GM12874 (cell line): ENCODE measurements at regions not wholly inside any gene's neighbourhood (a gene's known extent, or its start where the extent isn't known, plus 50 kb on each side); places are given as distances from the start of the nearest gene placed in this dataset.

Source experiments
- TF ChIP-seq, protein P1 (sequence below): IDR thresholded peaks from 2 replicates; pipeline ENCODE4 v1.5.1; 2011; ENCODE audit warnings: low read depth, mild to moderate bottlenecking, control low read depth, low read length, moderate library complexity; ENCODE audit not compliant: insufficient read depth

DNA sequence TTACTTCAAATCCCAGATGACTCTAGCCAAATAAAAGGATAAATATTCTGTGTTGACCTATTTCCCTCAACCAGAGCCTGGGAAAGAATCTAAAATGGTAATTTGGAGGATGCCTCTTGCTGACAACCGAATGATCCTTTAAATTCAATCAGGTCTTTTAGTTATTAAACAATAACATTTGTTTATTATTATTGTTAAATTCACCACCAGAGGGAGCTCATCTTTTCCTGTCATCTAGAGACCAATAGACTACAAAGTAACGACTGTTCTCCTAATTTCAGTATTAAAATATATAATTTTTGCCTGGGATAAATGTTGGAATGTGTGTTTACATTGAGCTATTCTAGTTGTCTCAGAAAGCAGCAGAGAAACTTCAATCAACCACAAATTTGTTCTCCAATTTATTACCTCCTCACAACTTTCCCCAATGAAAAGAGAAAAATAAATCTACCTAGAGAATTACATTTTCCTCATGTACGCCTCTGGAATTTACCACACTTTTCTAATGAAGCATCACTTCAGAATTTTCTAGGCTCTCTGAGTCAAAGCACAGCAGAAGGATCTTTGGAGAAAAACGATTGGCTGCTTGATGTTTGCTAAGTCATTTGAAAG lies 142.7 kb downstream of the SCG2 start:
- TF ChIP-seq, protein P1, sequence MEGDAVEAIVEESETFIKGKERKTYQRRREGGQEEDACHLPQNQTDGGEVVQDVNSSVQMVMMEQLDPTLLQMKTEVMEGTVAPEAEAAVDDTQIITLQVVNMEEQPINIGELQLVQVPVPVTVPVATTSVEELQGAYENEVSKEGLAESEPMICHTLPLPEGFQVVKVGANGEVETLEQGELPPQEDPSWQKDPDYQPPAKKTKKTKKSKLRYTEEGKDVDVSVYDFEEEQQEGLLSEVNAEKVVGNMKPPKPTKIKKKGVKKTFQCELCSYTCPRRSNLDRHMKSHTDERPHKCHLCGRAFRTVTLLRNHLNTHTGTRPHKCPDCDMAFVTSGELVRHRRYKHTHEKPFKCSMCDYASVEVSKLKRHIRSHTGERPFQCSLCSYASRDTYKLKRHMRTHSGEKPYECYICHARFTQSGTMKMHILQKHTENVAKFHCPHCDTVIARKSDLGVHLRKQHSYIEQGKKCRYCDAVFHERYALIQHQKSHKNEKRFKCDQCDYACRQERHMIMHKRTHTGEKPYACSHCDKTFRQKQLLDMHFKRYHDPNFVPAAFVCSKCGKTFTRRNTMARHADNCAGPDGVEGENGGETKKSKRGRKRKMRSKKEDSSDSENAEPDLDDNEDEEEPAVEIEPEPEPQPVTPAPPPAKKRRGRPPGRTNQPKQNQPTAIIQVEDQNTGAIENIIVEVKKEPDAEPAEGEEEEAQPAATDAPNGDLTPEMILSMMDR, result peak; percentile 17; the same call in 1 of the 2 replicates

DNA sequence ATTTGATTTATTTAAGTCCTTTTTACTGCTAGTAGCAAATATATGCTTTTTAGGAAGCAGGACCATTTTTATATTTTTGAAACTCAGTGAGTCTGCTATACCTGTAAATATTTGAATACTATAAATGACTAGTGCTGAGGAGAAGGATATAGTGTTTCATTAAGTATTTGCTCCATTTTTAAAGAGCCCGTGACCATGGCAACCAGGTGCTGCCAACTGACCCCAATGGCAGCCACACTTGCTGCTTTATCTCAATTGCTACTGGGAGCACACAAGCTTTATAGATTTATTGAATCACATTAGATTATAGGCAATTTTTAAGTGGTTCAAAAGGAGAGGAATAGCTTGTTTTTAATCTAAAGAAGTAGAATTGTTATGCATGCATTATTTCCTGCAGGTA lies 142.0 kb downstream of the SCG2 start:
- TF ChIP-seq, protein P1, result no peak

DNA sequence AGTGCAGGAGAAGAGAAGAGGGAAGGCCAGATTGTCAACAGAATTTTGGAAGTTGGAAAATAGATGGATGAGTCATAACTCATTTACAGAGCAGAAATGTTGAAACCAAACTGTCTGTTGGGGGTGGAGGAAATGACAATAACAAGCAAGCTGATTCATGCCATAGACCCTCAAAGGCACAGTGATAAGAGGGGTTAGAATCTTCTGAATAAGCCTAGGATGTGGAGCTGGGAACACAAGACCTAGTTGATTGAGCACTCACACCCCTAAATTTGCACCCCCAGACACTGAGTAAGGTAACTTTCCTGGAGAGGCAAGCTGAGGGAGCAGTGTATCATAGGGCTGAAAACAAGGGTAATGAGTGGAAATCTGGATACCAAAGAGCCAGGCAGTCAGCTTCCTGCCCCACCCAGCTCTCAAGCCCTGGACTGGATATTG lies 141.4 kb downstream of the SCG2 start:
- TF ChIP-seq, protein P1, result no peak

DNA sequence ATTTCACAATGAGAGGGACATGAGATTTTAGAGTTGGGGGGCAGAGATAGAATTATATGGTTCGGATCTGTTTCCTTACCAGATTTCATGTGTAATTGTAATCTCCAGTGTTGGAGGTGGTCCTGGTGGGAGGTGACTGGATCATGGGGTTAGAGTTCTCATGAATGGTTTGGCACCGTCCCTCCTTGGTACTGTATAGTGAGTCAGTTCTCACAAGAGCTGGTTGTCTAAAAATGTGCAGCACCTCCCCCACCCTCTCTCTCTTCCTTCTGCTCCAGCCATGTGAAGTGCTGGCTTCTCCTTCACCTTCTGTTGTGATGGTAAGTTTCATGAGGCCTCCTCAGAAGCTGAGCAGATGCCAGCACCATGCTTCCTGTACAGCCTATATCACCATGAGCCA lies 138.1 kb downstream of the SCG2 start:
- TF ChIP-seq, protein P1, result no peak

DNA sequence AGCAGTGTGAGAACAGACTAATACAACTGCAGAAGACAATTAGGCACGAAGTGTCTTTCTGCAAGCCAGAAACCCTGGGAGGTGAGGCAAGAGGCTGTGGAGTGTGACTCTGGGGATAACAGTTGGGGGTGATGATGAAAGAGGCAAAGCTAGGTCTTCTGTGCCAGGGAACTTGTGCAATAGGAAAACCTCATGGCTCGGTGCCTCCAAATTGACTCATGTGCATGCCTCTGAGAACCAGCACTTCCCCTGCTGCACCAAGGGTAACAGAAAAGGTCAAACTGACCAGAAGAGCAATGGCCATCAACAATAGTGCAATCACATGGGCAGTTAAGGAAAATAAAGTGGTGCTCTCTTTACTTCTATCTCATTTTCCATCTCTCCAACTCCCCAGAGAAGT lies 136.4 kb downstream of the SCG2 start:
- TF ChIP-seq, protein P1, result no peak

DNA sequence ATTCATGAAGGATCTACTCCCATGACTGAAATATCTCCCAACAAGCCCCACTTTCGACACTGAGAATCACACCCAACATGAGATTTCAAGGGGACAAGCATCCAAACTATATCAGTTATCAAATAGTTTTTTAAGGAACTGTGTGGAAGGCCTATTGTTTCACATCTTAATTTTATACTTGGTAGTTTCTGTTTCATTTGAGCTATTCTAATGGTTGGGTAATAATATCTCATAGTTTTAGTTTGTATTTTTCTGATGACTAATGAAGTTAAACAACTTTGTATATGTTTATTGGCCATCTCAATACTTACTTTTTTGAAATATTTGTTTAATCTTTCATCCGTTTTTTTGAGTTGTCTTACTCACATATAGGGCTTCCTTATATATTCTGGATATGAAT lies 135.0 kb downstream of the SCG2 start:
- TF ChIP-seq, protein P1, result no peak

DNA sequence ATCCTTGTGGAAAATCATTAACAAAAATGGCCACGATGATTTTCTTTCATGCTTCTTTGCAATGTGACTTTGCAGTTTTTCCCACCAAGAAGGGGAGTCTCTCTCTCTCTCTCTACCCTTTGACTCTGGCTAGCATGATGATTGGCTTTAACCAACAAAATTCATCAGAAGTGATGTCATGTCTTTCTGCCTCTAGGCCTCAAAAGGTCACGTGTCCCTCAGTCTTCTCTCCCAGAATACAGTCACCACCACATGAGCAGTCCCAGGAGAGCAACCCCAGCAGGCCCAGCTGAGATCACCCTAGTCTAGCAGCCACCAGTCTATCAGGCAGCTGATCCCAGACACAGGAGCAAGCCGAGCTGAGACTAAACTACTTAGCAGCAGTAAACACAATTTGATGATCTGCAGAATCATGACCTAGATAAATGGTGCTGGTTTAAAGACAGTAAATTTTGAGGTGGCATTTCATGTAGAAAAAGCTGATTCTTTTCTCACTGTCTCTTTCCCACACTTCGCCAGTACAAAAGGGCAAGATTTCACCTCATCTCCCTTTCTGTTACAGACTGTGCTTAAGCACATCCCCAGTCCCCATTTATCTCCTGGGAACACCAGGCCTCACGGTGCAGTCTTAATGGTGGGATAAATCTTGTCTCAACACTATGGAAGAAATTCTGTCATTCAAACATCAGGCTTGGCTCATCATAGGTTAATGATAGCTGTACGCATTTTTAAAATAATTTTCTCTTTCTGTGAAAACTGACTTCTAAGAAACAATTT lies 132.7 kb downstream of the SCG2 start:
- TF ChIP-seq, protein P1, result no peak
